ENCODE measurements at regions not wholly inside any gene's neighbourhood (a gene's known extent, or its start where the extent isn't known, plus 50 kb on each side); places are given as distances from the start of the nearest gene placed in this dataset.

DNA sequence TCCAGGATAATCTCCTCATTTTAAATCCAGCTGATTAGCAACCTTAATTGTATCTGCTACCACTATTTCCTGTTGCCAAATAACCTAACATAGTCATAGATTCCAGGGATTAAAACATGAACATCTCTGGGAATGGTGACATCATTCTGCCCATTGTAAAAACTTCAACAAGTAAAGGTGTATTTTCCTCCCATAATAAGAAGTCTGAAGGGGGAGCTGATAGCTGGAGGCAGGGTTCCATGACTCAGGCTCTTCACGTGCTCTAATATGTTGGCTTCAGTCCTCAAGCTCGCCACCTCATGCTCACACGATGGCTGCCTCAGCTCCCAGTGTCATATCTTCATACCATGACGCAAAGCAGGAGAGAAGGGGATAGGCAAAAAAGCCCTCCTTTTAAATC, 172.0 kb upstream of the VASH1 start:
- no peak overlapping the region for H2AFZ ChIP-seq (ENCODE audit: insufficient read depth, low read depth, low read length, poor library complexity, severe bottlenecking)
- TF ChIP-seq, protein P1, sequence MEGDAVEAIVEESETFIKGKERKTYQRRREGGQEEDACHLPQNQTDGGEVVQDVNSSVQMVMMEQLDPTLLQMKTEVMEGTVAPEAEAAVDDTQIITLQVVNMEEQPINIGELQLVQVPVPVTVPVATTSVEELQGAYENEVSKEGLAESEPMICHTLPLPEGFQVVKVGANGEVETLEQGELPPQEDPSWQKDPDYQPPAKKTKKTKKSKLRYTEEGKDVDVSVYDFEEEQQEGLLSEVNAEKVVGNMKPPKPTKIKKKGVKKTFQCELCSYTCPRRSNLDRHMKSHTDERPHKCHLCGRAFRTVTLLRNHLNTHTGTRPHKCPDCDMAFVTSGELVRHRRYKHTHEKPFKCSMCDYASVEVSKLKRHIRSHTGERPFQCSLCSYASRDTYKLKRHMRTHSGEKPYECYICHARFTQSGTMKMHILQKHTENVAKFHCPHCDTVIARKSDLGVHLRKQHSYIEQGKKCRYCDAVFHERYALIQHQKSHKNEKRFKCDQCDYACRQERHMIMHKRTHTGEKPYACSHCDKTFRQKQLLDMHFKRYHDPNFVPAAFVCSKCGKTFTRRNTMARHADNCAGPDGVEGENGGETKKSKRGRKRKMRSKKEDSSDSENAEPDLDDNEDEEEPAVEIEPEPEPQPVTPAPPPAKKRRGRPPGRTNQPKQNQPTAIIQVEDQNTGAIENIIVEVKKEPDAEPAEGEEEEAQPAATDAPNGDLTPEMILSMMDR (IDR thresholded peaks at IDR 0.05), result no peak
- H3K9ac ChIP-seq (ENCODE audit: insufficient read depth, low read length, poor library complexity, severe bottlenecking), result no peak overlapping the region
- peaks cover 0 to 2% (median under 1%) of the 10 kb centered on the region in 3 donors for H3K27me3 Mint-ChIP-seq (ENCODE audit: low read depth in 3 of 3)
- intact Hi-C loops (cut with micrococcal nuclease), result no loop called here
- H3K36me3 Mint-ChIP-seq, result no peaks in the 10 kb centered on the region
- H3K9me3 Mint-ChIP-seq, result peaks cover 0 to 8% (median 0%) of the 10 kb centered on the region in 7 donors
- no peaks in the 10 kb centered on the region for H3K79me2 ChIP-seq (ENCODE audit: insufficient read depth, low read length)
- no peak overlapping the region for H3K4me3 Mint-ChIP-seq
- no peaks in the 10 kb centered on the region for H3K36me3 ChIP-seq (replicated peaks in 1 of 2; ENCODE audit: control insufficient read depth in 1 of 2, insufficient read depth in 2 of 2, low read length in 2 of 2)
- no peaks in the 10 kb centered on the region for H3K4me1 ChIP-seq (ENCODE audit: control insufficient read depth in 1 of 2, insufficient read depth in 2 of 2, low read length in 2 of 2)
- H3K27me3 ChIP-seq (ENCODE audit: control insufficient read depth in 2 of 2, insufficient read depth in 2 of 2, low read length in 2 of 2), result no peaks in the 10 kb centered on the region
- H4K20me1 ChIP-seq (ENCODE audit: insufficient read depth, low read length), result no peaks in the 10 kb centered on the region
- H3K4me3 ChIP-seq (replicated peaks in 1 of 3; ENCODE audit: low read depth in 2 of 3, low read length in 3 of 3), result no peak overlapping the region
- DNase-seq, result no peak
- no peak overlapping the region for H3K27ac Mint-ChIP-seq
- no peak overlapping the region for H3K4me2 ChIP-seq (replicated peaks; ENCODE audit: extremely low read depth, low read length, poor library complexity, severe bottlenecking)
- WGBS (ENCODE audit: insufficient coverage), result 90% methylated on average over 2 of the region's 4 CpGs
- no peaks in the 10 kb centered on the region for H3K4me1 Mint-ChIP-seq
- H3K9me3 ChIP-seq (replicated peaks in 1 of 2; ENCODE audit: control insufficient read depth in 1 of 2, insufficient read depth in 1 of 2, low read length in 2 of 2), result no peaks in the 10 kb centered on the region
- H3K27ac ChIP-seq (ENCODE audit: low read depth in 1 of 2, low read length in 2 of 2), result no peak overlapping the region

DNA sequence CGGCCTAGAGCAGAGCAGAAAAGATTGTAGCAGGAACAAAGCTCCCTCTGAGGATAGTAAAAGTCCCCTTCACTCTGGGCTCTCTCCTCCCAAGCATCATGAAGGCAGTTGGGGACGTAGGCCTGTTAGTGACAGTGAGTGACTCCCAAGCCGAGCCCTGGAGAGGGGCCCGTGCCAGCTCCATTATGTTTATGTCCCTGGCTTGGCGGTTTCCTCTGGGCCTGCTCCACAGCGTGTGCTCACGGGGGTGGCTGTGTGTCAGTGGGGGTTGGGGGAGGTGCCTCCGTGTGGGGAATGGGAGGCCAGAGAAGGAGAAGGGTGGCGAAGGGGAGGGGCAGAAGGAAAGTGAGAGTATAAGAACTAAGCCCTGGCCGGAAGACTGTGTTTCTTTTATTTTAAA, 170.0 kb upstream of the VASH1 start:
- H3K4me3 ChIP-seq (replicated peaks in 1 of 3; ENCODE audit: low read depth in 2 of 3, low read length in 3 of 3), result no peak overlapping the region
- no peaks in the 10 kb centered on the region for H3K27me3 ChIP-seq (ENCODE audit: control insufficient read depth in 2 of 2, insufficient read depth in 2 of 2, low read length in 2 of 2)
- no peak overlapping the region for H3K4me2 ChIP-seq (replicated peaks; ENCODE audit: extremely low read depth, low read length, poor library complexity, severe bottlenecking)
- H3K9me3 ChIP-seq (replicated peaks in 1 of 2; ENCODE audit: control insufficient read depth in 1 of 2, insufficient read depth in 1 of 2, low read length in 2 of 2), result no peaks in the 10 kb centered on the region
- H3K9me3 Mint-ChIP-seq, result peaks cover 0 to 8% (median 0%) of the 10 kb centered on the region in 7 donors
- no peak overlapping the region for H3K27ac Mint-ChIP-seq
- TF ChIP-seq, protein P1 (IDR thresholded peaks at IDR 0.05), result no peak
- no peak overlapping the region for H2AFZ ChIP-seq (ENCODE audit: insufficient read depth, low read depth, low read length, poor library complexity, severe bottlenecking)
- peaks cover 0 to 7% (median 2%) of the 10 kb centered on the region in 3 donors for H3K27me3 Mint-ChIP-seq (ENCODE audit: low read depth in 3 of 3)
- H3K4me1 Mint-ChIP-seq, result no peaks in the 10 kb centered on the region
- intact Hi-C loops (cut with micrococcal nuclease), result no loop called here
- no peaks in the 10 kb centered on the region for H4K20me1 ChIP-seq (ENCODE audit: insufficient read depth, low read length)
- H3K79me2 ChIP-seq (ENCODE audit: insufficient read depth, low read length), result no peaks in the 10 kb centered on the region
- H3K4me1 ChIP-seq (ENCODE audit: control insufficient read depth in 1 of 2, insufficient read depth in 2 of 2, low read length in 2 of 2), result no peaks in the 10 kb centered on the region
- H3K9ac ChIP-seq (ENCODE audit: insufficient read depth, low read length, poor library complexity, severe bottlenecking), result no peak overlapping the region
- DNase-seq, result no peak
- H3K36me3 Mint-ChIP-seq, result no peaks in the 10 kb centered on the region
- no peak overlapping the region for H3K4me3 Mint-ChIP-seq
- H3K36me3 ChIP-seq (replicated peaks in 1 of 2; ENCODE audit: control insufficient read depth in 1 of 2, insufficient read depth in 2 of 2, low read length in 2 of 2), result no peaks in the 10 kb centered on the region
- no peak overlapping the region for H3K27ac ChIP-seq (ENCODE audit: low read depth in 1 of 2, low read length in 2 of 2)
- WGBS (ENCODE audit: insufficient coverage), result 57% methylated on average over 9 of the region's 10 CpGs
